ENCODE measurements at regions not wholly inside any gene's neighbourhood (a gene's known extent, or its start where the extent isn't known, plus 50 kb on each side); places are given as distances from the start of the nearest gene placed in this dataset.
A peak's percentile ranks its signal among the peaks of the same experiment; 100 is the strongest.
"Not testable (repeated sequence)": the region's sequence is repeated elsewhere in the genome, so short reads cannot be mapped to it uniquely, and the experiment has no call there.

DNA sequence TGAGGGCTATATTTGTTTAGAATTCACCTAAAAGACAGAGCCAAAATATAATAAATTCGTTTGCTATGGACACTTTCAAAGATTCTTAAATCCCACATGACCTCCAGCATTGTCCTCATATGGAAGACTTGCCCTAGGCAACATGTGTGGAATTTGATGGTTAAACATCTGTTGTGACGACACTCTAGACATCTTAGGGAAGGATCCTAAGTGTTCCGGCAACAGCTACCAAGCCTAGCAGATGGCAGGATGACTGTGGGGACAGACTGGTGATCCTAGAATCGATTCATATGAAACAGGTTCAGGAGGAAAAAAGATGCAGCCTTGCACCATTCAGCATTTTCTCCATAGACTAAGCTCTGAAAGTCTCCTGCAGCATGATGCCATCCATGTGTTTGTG lies 77.6 kb upstream of the BACH2 start:
- no peak for DNase-seq (ENCODE audit: low read depth in 2 of 2, low spot score in 1 of 2)

DNA sequence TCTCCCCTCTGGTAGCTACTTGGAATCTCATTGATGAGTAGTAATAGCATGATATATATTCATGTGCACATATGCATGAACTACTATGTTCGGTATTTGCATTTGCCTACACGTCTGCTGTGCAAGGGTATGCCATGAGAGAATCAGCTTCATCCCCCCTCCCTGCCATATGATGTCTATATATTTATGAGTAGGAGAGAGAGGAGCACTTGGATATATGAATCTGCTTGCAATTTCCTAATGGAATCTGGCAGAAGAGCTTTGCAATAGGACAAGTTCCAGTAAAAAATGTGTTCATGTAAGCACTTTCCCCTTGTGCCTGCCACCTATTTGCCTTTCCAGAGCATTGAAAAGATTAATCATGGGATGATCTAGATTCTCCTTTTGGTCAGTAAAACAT lies 76.2 kb upstream of the BACH2 start:
- no peak for DNase-seq (ENCODE audit: low read depth in 2 of 2, low spot score in 1 of 2)

DNA sequence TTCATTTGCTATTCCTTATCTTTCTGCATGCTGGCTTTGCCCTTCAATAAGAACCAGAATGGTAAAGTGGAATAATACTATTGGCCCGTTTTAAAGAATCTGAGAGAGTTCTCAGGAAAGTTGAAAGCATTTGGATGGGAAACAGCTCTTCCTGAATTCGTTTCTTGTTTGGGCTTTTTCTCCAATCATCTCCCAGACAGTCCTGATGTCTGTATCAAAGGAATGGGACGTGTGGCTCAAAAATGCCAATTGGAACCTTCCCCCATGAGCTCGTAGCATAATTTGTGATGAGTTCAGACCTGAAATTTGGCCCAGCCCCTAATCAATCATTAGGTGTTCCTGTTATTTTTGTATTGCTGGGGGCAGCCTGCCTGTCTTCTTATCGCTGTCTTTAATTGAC lies 75.8 kb upstream of the BACH2 start:
- no peak for DNase-seq (ENCODE audit: low read depth in 2 of 2, low spot score in 1 of 2)

DNA sequence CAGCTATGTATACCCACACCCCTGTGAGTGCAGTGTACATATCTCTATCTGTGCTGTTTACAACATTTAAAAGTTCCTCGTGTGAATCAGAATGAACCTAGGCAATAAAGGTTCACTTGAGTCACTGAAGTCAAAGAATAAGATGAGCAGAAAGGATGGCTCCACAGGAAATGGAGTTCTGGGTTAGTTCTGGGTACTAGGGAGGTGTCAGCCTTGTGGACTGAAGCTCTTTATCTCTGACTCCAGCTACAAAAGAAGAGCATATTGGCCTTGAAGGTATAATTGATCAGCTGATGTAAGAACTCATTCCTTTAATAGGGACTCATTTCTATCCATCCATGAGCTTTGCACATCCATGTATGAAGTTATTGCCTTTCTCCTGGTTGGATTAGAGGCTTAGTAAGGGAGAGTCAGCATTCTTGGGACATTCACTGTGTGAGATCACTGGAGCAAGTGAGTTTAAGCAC lies 73.9 kb upstream of the BACH2 start:
- DNase-seq (ENCODE audit: low read depth in 2 of 2, low spot score in 1 of 2) = no peak

DNA sequence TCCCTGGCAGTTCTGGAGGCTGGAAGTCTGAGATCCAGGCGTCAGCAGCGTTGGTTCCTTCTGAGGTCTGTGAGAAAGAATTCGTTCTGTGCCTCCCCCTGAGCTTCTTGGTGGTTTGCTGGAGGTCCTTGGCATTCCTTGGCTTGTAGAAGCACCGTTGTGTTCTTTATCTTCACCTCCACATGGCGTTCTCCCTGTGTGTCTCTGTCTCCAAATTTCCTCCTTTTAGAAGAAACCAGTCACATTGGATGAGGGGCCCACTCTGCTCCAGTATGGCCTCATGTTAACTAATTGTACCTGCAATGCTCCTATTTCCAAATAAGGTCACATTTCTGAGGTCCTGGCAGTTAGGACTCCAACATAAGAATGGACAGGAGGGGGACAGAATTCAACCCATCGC lies 73.0 kb upstream of the BACH2 start:
- DNase-seq (ENCODE audit: low read depth in 2 of 2, low spot score in 1 of 2) = no peak

DNA sequence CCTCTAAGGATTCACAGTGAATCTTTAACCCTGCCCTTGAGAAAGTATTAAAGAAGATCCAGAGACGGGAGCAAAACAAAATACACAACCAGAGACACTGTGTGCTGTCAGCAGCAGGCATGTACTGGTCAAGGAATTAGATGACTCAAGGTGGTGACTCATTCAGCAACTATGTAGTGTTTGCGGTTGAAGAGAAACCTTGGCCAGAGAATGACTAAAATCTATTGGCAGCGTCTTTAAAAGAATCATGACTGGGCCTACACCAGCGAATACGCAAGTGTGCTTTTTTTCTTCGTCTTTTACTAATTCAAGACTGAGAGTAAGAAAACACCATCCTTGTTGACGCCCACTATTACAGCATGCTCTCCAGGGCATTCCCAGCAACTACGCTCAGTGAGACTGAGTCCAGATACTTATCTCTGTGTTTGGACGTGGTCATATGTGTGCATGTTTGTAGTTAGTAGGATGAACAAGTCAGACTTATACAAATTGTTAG lies 72.4 kb upstream of the BACH2 start:
- no peak for DNase-seq (ENCODE audit: low read depth in 2 of 2, low spot score in 1 of 2)

DNA sequence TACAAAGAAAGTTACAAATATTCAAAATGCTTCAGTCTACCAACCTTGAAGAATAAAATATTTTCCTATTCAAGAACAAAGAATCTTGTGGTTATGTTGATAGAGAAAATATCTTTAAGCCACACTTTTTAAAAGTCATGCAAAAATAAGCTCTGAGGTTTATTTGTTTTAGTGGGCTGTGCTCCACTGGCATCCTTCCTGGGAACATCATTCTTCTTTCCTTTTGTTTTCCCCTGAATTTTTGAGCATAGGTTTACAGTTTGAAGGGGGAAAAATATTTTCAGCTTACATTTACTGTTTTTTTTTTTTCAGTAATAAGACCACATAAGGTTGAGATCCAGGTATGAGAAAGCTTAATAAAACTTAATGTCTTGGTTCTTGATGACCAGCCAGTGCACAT lies 72.0 kb upstream of the BACH2 start:
- no peak for DNase-seq (ENCODE audit: low read depth in 2 of 2, low spot score in 1 of 2)

DNA sequence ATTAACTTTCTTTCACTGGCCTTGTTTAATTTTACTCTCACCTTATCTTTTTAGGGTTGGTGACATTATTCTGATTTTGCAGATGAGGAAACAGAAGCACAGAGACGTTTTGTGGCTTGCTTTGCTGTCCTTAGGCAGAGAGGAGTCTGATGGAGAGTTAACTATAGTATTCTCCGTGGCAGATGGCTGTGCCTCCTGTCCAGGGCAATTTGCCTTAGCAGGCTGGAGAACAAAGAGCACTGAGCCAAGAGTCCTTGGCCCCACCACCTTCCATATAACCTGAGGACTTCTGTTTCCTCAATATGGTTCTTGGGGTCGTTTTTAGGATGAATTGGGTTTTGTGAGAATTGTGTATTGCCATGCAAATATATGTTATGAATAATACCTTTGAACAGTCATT lies 71.4 kb upstream of the BACH2 start:
- no peak for DNase-seq (ENCODE audit: low read depth in 2 of 2, low spot score in 1 of 2)

DNA sequence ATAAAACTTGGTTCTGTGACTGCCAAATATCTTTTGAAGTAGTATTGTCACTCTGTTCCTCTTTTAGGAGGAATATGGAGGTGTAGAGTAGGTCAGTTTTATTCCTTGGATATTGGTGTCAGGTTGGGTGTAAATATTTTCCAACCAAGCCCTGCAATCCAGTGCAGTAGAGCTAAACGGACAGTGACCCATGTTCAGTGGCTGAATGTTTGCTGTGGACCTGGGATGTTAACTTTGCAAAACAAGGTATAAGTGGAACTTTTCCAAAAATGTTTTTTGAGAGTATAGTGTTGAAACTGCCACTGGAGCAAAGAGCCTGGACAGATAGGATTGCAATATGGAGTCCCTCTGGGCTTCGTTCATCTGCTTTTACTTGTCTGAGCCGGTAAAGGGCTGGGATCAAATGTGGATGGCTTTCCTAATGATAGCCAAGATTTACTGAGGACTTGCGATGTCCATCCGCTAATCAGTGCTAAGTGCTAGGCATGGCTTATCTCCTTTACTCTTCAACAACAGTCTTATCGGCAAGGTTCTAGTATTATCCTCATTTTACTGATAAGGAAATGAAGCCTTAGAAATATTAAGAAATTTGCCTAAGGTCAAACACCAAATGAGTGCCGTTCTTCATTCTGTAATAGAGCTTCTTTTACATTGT lies 69.0 kb upstream of the BACH2 start:
- DNase-seq (ENCODE audit: low read depth in 2 of 2, low spot score in 1 of 2) = no peak

DNA sequence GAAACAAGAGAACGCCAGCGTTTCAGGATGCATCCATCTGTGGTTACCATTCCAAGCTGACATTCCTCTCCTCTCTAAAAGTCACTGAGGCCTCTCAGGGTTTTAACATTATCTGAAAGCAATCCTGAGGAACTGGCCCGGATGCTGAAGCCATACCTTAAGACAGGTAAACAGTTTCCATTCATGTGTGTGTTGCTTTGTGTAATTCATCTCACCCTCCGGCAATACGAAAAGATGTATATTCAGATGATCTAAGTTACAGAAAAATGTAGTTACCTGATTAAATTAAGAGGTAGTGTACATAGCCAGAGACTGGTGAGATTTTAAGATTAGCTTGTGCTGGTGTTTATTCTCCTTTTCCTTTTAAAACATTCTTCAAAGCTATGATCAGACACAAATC lies 68.4 kb upstream of the BACH2 start:
- no peak for DNase-seq (ENCODE audit: low read depth in 2 of 2, low spot score in 1 of 2)

DNA sequence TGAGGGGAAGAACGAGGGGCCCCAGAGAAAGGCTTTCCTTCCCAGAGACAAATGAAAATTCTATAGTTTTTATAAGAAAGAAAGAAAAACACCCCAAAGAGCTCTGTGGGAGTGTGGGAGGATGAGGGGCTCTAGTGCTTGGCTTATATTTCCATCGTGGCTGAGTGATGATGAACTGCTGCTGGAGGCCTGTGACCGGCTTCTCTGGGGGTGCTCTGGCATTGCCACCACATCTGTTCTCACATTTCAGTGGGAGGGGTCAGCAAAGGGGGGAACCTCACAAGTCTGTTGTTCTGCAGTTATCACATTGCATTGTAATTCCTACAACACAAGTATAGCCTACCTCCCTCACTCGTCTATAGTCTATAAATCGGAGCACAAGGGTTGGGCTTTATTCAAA lies 67.6 kb upstream of the BACH2 start:
- DNase-seq (ENCODE audit: low read depth in 2 of 2, low spot score in 1 of 2) = no peak

DNA sequence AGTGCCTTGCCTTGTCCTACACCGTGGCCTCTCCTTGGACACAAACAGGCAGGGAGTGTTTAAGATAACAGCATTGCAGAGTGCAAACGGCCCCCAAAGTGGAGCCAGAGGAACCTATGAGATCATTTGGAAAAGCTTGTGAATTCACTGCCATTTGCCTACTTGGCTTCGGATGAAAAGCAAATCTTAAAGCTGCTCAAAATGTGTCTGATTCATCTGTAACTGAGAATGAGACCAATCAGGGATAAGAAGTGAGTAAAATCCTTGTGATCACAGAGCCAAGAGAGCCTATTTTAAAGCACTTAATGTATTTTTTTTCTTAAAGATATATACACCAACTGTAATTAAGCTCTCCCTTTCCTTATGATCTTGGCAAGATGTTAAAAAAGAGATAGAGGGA lies 65.7 kb upstream of the BACH2 start:
- DNase-seq (ENCODE audit: low read depth in 2 of 2, low spot score in 1 of 2) = no peak

DNA sequence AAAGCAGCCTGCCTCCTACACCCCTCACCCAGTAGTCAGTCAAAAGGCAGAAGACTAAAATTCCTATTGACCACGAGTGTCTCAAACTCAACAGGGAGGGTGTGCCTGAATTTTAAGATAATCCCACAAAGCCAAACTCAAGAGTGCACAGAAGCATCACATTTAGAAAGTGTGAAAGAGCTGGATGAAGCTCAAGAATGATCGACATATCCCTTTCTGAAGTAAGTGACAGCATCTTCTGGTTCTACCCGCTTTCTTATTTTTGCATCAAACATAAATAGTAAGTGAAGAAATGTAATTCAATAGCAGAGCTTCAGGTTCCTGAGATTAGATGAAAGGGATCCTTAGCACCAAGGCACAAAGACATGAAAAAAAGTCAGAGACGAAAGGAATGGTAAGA lies 64.5 kb upstream of the BACH2 start:
- DNase-seq (ENCODE audit: low read depth in 2 of 2, low spot score in 1 of 2) = no peak

DNA sequence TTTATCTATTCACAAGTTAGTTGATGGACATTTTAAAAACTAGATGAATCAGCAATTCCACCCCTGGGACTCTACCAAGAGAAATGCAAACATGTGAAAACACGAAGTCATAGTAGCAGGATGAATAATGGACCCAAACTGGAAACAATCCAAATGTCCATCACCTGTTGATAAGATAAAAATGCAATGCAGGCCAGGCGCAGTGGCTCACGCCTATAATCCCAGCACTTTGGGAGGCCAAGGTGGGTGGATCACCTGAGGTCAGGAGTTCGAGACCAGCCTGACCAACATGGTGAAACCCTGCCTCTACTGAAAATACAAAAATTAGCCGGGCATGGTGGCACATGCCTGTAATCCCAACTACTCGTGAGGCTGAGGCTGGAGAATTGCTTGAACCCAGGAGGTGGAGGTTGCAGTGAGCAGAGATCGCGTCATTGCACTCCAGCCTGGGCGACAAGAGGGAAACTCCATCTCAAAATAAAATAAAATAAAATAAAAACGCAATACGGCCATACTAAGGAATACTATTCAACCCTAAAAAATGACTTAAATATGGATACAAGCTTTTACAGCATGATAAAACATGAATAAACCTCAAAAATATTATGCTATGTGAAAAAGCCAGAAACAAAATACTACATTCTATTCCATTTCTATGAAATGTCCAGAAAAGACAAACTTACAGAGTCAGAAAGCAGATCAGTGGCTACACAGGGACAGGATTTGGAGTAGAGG lies 61.6 kb upstream of the BACH2 start:
- not testable (repeated sequence) for DNase-seq (ENCODE audit: low read depth in 2 of 2, low spot score in 1 of 2)

DNA sequence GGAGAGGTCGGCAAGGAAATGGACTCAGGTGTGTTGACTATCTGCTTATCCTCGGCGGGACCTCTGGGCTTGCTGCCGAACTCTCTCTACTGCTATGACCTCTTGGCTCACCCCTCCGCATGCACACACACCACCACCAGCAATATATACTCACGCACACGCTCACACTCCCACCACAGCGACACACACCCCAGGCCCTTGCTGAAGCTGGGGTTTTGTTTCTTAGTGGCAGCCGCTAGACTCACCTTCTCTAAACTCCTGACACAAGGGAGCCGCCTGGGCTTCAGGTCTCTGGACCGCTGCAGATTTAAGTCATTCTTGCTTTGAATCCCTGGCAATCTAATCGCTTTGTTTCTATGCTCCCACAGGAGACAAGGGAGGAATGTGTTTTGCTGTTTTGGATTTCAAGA lies 59.4 kb upstream of the BACH2 start:
- DNase-seq (ENCODE audit: low read depth in 2 of 2, low spot score in 1 of 2) = no peak

DNA sequence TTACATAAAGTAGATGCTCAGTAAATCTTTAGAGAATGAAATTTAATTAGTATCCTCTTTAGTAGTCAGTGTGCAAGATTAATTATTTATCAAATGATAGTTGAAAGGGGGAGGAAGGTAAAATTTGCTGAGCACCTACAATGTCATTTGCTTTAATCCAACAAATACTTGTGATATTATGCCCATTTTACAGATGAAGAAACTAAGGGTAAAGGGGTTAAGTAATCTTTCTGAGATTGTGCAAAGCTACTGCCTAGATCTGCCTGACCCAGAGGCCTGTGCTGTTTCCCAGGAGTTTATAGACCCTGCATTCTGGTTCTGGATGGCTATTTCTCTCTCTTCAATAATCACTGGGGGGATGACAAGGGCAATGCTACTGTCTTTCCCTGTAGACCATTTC lies 58.3 kb upstream of the BACH2 start:
- no peak for DNase-seq (ENCODE audit: low read depth in 2 of 2, low spot score in 1 of 2)

DNA sequence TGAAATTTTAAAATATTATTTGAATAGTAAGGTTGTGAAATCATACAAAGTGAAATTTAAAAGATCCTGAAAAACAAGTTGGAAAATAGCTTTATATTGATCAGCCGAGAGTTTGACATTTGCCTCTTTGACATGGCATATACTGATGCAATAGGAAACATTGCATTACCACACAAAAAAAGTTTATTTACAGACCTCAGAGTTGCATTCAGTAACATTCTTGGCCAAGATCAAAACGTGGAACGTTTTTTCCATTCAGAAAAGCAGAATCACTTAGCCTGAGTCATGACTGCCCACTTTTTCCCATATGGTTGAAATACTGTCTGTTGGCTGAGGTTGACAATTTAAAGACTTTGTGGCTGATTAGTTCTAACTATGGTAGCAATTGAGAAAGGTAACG lies 55.1 kb upstream of the BACH2 start:
- no peak for DNase-seq (ENCODE audit: low read depth in 2 of 2, low spot score in 1 of 2)

DNA sequence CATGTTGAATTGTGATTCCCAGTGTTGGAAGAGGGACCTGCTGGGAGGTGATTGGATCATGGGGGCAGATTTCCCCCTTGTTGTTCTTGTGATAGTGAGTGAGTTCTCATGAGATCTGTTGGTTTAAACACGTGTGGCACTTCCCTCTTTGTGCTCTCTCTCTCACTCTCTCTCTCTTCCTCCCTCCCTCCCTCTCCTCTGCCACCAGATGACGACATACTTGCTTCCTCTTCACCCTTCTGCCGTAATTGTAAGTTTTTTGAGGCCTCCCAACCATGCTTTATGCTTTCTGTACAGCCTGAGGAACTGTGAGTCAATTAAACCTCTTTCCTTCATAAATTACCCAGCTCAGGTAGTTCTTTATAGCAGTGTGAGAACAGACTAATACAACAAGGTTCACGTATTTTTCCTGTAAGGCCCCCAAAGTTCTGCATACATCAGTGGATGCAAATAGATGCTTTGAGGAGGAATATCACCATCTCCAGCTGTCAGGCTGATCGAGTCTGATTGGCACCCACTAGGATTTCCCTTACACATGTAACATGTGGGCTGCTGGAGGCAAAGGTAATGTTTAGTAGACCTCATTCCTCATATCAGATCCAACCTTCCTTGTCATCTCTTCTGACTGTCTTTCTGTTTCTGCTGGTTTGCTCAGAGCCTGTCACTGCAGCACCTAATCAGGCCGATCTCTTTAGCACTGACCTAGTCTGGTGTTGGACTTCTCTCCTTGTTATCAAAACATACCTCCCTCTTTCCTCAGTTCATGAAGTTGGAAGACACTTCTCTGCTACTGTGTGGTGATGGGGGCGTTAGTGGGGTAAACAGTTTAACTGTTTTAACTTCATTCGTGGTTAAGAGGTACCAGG lies 54.3 kb upstream of the BACH2 start:
- DNase-seq (ENCODE audit: low read depth in 2 of 2, low spot score in 1 of 2) = peak; percentile 1 to 3

DNA sequence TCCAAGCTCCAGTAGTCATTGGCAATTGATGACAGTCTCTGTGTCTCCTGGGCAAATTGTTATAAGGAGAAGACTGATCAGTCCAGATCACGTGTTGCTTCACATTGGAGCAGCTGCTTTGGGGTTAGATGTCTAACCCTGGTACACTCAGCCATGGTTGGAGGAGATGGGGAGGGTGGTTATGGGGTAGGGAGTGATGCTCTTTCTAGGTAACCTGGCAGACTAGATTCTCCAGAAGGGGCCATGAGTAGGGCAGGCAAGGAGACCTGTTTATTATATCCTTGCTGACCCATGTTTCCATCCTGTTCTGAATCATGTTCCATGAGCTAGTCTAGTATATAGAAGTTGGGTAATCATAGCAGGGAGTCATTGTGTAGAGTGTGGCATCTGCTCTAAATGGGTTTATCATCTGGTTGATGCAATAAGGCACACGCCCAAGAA lies 50.8 kb upstream of the BACH2 start:
- no peak for DNase-seq (ENCODE audit: low read depth in 2 of 2, low spot score in 1 of 2)

DNA sequence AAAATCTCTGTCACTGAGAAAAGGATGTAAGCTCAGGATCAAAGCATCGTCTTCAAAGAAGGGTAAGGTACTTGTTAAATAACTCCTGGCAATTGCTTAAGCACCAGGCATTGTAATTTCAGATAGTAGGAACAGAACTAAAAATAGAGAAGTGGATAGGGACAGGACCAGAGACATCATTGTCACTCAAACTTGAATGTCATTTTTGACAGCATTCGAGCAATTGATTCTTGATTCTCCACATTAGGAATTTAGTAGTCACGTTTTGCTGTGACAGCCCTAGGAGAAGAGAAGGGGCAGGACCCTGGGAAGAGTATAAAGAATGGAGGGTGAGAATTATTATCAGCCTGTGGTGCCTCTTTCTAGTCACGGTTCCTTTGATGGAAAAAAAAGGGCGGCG lies 50.1 kb upstream of the BACH2 start:
- no peak for DNase-seq (ENCODE audit: low read depth in 2 of 2, low spot score in 1 of 2)
